HG03045 (cell line): ENCODE measurements at regions not wholly inside any gene's neighbourhood (a gene's known extent, or its start where the extent isn't known, plus 50 kb on each side); places are given as distances from the start of the nearest gene placed in this dataset.
"Not testable (repeated sequence)": the region's sequence is repeated elsewhere in the genome, so short reads cannot be mapped to it uniquely, and the experiment has no call there.

Source experiments
- ATAC-seq: cut with Tn5 transposase; IDR thresholded peaks from one replicate; pipeline ENCODE4 v1.9.1; 2021; ENCODE audit warnings: mild to moderate bottlenecking, moderate library complexity; ENCODE audit not compliant: unreplicated experiment

DNA sequence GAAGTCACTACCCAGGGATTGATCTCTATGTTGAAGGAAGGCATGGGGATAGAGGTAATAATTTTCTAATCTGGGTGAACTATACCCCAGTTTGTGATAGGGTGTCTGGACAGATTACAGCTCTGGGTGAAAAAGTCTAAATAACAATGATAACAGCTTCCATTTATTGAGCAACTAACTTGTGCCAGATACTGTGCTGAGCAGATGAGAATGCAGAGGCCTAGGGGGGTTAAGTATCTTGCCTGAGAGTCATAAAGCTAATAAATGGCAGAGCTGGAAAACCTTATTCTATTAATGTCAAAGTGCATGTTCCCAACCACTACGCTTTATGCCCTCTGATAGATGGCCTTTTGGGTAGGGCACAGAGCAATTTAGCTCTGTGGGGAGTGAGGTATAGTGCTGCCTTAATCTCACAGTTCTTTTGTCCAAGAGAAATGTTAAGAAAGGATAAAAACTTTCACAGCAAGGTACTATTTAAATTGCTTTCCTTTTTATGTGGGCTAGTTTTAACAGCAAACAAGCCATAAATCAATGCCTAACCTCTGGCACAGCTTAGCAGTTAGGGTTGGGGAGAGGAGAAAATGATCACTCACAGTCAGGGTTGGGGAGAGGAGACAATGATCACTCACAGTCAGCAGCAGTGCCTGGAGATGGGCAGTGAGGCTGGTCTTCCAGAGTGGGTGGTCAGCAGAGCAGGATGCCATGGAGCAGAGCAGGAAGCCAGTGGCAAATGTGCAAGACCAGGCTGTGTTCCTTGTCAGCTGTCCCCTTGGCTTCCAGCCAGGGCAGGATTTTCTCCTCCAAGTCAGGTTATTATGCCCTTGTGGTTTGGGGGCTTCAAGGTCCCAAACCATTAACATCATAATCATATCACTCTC is 187.0 kb downstream of the CARTPT start:
- no peak for ATAC-seq

DNA sequence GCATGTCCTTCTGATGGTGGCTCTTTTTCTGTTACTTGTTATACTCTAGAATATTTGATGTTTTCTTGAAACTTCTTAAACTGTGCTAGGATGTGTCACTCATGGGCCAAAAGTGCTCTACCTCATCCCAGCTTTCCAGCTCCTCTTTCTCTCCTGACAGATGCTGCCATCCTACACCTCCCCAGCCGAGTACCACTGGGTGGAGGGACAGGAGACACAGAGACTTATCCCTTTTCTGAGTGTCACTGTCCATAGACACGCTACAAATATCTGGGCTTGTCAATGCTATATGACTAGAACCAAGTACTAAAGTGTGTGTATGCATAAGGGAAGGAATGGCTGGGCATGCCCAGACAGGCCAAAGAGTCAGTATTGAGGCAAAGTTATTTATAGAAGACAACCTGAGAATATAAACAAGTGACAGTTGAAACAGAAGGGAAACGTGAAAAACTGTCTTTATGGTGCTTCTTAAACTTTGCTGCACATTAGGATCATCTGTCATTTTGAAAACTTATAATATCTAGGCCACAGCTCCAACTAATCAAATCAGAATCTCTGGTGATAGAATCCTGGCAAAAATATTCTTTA is 188.0 kb downstream of the CARTPT start:
- no peak for ATAC-seq

DNA sequence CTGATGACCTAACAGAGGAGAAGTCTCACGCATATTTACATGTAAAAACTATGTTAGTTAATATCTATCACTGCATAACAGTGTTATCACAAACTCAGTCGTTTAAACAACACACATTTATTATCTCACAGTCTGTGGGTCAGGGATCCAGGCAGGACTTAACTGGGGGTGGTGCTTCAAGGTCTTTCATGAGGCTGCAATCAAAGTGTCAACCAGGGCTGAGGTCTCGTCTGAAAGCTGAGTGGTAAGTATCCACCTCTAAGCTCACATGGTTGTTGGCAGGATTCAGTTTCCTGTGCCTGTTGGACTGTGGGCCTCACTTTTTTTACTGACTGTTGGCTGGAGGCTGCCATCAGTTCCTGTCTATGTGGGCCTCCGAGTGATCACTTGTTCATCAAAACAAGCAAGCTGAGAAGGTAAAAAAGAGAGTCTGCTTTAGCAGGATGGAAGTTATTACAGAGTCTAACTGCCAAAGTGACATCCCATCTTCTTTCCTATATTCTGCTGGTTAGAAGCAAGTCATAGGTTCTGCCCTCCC is 188.6 kb downstream of the CARTPT start:
- ATAC-seq: no peak

DNA sequence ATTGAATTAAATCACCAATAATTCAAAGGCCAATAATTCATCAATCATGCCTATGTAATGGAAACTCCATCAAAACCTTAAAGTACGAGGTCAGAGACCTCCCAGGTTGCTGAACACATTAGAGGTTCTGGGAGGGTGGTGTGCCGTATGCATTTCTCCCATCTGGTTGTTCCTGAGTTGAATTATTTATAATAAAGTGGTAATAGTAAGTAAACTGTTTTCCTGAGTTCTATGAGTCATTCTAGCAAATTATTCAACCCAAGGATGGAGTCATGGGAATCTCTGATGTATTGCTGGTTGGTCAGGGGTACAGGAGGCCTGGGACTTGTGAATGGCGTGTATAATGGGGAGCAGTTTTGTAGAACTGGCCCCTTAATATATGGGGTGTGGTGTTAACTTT is 191.7 kb downstream of the CARTPT start:
- ATAC-seq: no peak

DNA sequence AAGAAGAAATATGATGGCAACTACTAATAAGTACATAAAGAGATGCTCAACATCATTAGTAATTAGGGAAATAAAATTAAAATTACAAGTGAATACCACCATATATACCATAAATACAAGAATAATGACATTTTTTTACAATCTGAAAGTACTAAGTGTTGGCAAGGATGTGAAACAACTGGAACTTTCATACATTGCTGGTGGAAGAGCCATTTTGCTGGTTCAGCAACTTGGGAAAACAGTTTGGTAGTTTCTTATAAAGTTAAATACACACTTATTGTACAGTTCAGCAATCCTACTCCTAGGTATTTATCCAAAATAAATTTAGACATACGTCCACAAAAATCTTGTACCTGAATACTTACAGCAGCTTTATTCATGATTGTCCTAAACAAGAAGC is 192.9 kb downstream of the CARTPT start:
- ATAC-seq: no peak

DNA sequence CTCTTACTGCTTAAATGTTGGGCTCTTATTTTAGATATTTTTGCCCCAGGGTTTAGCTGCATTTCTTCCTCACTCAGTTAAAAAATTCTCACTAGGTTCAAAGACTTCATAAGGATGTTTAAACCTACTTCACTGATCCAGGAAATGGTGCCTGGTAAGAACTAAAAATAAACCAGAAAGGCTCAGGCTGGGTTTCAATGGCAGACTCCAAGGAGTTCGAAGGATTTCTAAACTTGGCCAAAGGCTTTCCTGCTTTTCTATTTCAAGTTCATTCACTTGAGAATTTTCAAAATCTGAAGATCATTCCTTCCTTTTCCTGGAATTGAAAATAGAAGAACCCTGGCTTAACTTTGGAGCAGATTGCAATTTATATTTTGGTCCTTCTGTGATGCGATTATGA is 193.0 kb upstream of the MAP1B start:
- no peak for ATAC-seq

DNA sequence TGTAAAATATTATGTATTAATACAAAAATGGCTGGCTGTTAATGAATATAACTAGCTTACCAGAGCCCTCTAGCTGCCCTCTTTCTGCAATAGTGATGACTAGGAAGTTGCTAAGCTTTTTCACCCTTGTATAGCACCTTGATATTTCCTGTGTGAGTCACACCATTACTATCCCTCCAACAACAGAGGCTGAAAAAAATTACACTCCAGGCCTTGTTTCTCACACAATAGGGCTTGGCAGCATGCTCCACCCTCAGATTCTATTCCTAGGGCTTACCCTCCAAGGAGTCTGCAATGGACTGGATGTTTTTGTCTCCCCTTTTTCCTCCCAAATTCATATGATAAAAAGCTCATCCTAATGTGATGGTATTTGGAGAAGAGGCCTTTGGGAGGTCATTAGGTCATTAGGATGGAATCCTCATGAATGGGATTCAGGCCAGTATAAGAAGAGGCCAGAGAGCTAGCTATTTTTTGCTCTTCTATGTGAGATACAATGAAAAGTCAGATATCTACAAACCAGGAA is 184.6 kb upstream of the MAP1B start:
- ATAC-seq: no peak

DNA sequence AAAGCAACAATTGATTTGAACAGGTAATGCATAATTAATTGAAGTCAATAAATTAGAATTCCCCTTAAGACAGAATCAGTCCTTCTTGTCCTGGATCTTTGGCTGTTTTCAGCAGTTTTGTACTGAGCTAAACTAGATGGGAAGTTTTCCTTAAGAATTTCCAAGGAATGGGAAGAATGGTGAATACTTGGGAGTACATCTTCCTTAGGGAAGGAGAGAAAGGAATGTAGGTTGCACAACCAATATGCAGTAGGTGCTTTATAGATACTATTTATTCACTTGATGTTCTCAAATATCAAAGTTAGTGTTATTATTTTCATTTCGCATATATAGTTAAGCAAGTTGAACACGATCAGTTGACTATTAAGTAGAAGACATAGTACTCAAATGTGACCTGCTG is 183.5 kb upstream of the MAP1B start:
- no peak for ATAC-seq

DNA sequence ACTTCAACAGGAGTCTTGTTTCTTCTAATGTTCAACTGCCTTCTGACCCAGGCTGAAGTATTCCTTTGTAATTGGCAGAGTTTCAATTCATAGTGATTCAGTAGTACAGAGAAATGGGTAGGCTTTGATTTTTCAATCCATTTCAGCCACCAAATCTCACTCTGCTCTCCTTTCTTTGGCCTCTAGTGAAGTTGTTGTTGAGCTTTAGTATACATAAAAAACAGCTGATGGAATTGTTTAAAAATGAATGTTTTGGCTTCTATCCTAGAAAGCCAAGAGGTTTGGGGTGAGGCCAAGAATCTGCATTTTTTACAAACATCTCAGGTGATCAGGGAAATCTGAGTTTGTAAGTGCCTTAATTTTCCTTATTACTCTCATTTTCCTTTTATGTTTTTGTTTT is 182.9 kb upstream of the MAP1B start:
- ATAC-seq: no peak

DNA sequence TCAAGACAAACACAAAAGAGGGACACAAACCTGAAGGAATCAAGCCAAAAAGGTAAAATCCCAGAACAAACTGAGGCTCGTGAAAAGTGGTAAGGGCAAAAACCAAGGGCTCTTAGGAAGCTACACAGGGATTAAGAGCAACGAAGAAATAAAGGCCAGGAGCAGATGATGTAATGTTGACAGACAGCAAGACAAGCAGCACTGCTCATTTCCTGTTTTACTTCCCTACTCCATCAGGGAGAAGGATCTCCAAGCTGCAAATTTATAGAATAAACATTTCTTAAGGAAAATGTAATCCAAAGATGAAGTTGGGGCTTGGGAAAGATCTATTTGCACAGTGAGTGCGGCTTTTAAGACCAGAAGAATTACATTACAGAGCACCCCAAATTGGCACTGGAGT is 182.3 kb upstream of the MAP1B start:
- no peak for ATAC-seq

DNA sequence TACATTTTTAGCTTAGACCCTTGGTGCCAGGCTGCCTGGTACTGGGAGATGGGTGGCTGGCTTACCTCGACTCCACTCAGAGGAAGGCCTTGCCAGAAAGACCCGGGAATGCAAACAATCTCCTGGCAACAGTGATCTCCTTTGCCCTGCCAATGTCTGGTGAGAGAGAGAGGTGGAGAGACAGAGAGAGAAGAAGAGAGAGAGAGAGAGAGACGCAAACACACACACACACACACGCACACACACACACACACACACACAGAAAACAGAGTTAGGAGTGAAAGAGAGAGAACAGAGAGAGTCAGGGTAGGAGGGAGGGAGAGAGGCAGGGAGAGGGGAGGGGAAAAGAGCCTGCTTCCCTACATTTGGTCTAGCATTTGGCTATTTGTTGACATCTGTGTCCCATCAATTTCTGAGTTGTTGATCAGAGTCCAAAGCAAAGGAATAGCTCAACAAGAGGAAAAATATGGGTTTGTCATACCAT is 181.6 kb upstream of the MAP1B start:
- no peak for ATAC-seq

DNA sequence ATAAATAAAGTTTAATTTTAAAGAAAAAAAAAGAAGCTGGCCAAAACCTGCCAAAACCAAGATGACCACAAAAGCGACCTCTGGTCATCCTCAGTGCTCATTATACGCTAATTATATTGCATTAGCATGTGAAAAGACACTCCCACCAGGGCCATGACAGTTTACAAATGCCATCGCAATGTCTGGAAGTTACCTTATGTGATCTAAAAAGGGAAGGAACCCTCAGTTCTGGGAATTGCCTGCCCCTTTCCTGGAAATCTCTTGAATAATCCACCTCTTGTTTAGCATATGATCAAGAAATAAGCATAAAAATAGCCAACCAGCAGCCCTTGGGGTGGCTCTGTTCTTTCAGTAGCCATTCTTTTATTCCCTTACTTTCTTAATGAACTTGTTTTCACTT is 178.3 kb upstream of the MAP1B start:
- ATAC-seq: no peak

DNA sequence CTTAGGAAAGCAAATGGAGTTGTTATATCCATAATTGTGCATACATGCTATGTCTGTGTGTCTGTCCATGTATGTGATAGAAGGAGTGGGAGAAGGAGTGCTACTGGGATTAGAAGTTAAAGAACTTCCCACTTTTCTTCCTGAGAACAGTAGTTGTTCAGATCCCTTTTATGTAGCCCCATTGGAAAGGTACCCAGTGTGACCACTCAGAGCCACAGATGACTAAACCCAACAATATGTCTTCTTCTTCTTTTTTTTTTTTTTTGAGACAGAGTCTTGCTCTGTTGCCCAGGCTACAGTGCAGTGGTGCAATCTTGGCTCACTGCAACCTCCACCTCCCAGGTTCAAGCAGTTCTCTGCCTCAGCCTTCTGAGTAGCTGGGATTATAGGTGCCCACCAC is 176.7 kb upstream of the MAP1B start:
- ATAC-seq: not testable (repeated sequence)

DNA sequence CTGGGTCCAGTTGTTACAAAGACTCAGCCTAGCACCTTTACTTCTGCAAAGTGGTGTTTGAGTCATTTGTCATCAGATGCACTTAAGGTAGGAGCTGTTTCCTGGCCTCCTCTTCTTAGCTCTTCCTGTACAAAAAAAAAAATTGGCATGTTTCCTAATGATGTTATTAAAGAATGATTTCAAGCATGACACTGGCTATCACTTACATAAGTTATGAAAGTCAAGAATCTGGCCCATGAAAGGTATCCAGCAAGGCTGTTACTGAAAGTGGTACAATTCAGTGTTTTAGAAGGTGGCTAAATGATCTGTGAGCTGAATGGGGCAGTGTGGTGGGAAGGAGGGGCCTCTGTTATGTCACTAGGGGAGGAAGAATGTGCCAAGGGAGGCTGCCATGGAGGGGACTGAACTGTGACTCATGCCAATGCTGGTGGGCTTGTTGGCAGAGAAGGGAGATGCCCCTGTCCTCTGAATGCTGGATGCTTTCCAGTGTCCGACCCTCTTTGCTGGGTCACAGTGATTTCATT is 175.1 kb upstream of the MAP1B start:
- no peak for ATAC-seq

DNA sequence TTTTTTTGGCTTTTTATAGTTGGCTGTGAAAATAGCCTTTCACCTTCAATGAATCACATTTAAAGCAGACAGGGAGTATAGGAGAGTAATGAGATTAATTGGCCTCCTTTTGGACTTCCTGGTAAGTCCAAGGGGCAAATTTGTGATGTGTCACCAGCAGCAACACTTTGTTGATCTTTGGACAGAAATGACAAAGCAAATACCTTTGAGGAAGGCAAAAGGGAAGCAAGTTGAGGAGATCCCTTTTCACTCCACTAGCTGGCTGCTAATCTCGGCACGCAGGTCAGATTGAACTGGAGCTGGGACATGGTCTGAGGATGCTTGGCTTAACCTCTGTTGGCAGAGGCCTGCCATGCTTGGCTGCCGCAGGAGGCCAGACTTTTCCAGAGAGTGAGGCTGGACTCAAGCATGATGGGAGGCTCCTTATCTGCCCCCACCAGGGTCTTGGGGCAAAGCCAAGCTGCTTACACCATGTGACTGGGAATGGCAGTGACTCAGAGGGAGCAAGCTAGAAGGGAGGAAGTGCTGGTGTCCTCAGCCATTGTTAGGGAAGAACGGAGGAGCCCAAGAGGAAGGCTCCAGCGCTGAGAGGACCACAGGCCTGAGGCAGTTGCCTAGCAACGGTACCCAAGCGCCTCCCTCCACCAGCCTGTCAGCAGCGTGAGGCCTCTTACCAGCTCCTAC is 174.5 kb upstream of the MAP1B start:
- ATAC-seq: no peak

DNA sequence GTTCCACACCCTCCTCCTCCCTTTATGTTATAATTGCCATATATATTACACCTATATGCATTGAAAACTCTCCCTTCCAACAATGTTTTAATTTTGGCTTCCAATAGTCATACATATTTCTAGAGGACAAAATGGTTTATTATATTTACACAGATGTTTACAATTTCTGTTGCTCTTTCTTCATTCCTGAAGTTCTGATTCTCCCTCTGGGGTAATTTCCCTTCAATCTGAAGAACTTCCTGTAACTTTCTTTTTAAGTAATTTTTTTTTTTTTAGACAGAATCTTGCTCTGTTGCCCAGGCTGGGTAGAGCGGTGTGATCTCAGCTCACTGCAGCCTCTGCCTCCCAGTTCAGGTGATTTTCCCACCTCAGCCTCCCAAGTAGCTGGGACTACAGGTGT is 173.0 kb upstream of the MAP1B start:
- ATAC-seq: no peak

DNA sequence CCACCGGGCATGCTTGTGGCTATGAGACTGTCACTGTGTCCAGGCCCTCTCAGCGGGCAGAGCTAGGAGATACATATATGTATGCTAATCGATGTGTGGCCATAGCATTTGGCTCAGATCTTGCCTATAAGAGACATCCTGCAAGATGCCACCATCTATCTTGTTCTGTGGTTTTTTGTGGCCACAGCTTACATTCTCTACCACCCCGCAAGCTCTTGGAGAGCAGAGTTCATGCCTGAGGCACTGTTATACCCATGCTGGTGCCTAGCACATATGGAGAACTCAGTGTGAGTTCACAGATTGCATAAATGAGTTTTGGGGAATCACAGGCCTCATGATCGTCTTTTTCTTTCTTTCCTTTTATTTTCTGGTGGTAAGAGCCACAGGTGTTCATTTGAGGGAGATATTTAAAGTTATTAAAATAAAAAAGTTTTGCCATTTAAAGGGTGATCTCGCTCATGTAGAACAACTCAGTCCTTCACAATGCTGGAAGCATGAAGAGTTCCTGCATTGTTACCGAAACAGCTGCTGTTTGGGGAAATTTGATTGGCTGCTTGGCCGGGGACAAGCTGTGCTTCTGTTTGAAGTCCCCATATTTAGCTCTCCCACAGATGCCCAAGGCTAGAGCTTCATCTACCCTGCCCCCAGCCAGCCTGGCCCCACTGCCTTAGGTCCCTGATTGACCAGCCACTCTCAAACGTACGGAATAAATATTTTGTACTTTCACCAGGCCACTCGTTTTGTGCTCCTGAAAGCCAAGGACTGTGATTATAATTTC is 169.2 kb upstream of the MAP1B start:
- no peak for ATAC-seq

DNA sequence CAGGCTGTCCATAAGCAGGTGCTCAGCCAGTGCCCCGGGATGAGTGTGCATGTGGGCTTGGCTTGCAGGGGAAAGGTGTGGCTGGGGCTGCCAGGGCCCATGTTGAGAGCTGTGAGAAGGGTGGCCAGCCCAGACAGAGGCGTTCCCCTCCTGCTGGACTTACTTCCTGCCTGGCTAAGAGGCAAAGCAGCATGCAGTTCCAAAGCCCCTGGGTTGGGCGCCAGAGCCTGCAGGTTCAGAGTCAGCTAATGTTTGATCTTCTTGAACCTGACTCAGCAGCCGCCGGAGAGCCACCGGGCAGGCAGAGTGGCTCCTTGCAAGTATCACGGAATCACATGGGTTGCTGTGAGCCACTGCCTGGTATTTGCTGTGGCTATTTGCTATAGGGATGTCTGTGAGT is 168.4 kb upstream of the MAP1B start:
- ATAC-seq: no peak

DNA sequence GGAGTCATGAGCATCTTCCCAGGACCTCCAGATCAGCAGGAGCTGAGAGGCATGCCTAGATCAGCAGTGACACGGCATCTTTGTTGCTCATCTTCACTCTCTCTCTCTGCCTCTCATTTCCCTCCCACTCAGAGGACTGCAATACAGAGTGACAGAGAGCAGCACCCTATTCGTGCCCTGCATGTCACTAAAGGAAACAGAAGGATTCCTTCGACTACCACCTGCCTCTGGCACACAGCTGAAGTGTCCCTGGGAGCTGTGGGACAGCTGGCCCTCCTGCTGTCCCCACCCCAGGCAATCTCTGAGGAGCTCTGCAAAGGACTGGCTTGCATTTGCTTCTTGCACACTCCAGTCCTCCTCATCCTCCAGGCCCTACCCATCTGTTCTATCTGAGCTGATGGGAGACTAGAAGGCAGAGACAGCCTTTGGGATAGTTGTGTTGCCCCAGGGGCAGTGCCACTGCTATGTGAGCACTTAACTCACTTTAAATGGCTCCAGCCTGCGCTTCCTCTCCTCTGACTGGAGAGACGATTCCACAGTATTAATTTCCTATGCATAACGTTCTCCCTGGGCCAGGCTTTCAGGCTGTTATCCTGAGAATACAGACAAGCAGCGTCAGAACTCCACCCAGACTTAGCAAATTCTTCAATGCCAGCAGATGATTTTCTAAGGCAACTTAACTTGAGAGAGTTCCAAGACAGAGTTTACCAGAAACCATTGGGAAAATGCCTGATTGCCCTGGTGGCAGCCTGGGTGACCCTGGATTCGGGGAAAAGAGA is 167.6 kb upstream of the MAP1B start:
- ATAC-seq: no peak

DNA sequence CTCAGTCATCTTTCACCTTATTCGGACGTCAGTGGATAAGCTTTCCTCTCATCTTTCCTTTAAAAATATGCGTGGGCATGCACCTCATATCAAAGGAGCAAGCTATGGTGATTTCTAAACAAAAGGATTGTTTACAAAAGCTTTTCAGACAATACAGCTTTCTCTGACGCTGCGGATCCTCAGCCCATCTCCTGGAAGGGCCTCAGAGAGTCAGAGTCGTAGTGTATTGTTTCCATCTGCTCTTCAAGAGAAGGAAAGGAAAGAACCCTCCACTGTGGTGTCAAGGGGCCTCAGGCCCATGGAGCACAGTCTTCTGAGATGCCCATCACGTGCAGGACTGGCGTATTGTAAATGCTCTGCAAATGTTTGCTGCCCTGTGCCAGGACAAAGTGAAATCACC is 163.4 kb upstream of the MAP1B start:
- no peak for ATAC-seq
